HepG2 (cell line): ENCODE measurements at regions not wholly inside any gene's neighbourhood (a gene's known extent, or its start where the extent isn't known, plus 50 kb on each side); places are given as distances from the start of the nearest gene placed in this dataset.

ENCODE experiments used
- ELF1 ChIP-seq: sonication (generic); formaldehyde crosslinking; IDR thresholded peaks from 2 replicates; pipeline ENCODE4 v1.4.0; 2020; ENCODE audit warnings: missing genetic modification reagents
- NFYB ChIP-seq: sonication (generic); formaldehyde crosslinking; IDR thresholded peaks from 2 replicates; pipeline ENCODE4 v1.4.0; 2020; ENCODE audit warnings: missing genetic modification reagents
- POLR2A ChIP-seq, 2 experiments: IDR thresholded peaks; 2 replicates each; pipeline ENCODE4 v1.6.1; 2011; ENCODE audit warnings: low read depth in 2 of 2, low read length in 2 of 2, mild to moderate bottlenecking in 1 of 2, moderate library complexity in 1 of 2; ENCODE audit not compliant: insufficient read depth in 1 of 2
- PPARG ChIP-seq: conservative IDR thresholded peaks from 2 replicates; pipeline ENCODE4 v1.6.1; 2016; ENCODE audit warnings: missing biosample characterization, missing genetic modification reagents
- RAD21 ChIP-seq: fragments of 450-650 bp; formaldehyde crosslinking; IDR thresholded peaks from 2 replicates; pipeline ENCODE4 v1.5.0; 2020; ENCODE audit warnings: mild to moderate bottlenecking
- RFXAP ChIP-seq: sonication (generic); formaldehyde crosslinking; IDR thresholded peaks from 2 replicates; pipeline ENCODE4 v1.4.0; 2020; ENCODE audit warnings: missing genetic modification reagents, borderline replicate concordance
- TAF1 ChIP-seq: sonication (generic); formaldehyde crosslinking; IDR thresholded peaks from 2 replicates; pipeline ENCODE4 v1.4.0; 2020; ENCODE audit warnings: missing genetic modification reagents
- TF ChIP-seq, protein P1 (sequence below): sonication (generic); formaldehyde crosslinking; IDR thresholded peaks from 2 replicates; pipeline ENCODE4 v1.5.1; 2020; ENCODE audit warnings: missing genetic modification reagents, mild to moderate bottlenecking, borderline replicate concordance

DNA sequence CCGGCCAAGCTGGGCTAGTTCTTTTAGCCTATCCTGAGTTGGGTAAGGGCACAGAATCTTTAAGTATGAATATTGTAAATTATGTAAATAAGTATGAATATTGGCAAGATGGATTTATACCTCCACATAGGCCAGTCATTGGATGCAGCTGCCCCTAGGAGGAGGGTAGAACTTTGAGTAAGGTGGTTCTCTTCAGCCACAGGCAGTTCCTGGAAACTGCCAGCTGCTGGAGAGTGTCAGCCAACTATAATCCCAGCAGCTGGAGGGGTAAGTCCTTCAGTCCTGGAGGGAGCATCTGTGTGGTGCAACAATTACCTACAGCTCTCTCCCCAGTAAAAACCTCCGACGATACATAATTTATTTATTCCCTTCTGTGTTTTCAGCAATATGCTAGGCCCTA is 65.8 kb upstream of the TMPO start:
- TF ChIP-seq RAD21 (CRISPR knock-in tag) (no peak), ELF1 (no peak), PPARG (CRISPR knock-in tag) (no peak), NFYB (CRISPR knock-in tag) (no peak), TAF1 (CRISPR knock-in tag) (no peak), RFXAP (CRISPR knock-in tag) (no peak), POLR2A (IDR thresholded peaks at IDR 0.05; ENCODE audit: insufficient read depth in 1 of 2, low read depth in 2 of 2, low read length in 2 of 2) (no peak)
- TF ChIP-seq, protein P1, sequence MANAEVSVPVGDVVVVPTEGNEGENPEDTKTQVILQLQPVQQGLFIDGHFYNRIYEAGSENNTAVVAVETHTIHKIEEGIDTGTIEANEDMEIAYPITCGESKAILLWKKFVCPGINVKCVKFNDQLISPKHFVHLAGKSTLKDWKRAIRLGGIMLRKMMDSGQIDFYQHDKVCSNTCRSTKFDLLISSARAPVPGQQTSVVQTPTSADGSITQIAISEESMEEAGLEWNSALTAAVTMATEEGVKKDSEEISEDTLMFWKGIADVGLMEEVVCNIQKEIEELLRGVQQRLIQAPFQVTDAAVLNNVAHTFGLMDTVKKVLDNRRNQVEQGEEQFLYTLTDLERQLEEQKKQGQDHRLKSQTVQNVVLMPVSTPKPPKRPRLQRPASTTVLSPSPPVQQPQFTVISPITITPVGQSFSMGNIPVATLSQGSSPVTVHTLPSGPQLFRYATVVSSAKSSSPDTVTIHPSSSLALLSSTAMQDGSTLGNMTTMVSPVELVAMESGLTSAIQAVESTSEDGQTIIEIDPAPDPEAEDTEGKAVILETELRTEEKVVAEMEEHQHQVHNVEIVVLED (CRISPR knock-in tag) = no peak
